ENCODE measurements at regions not wholly inside any gene's neighbourhood (a gene's known extent, or its start where the extent isn't known, plus 50 kb on each side); places are given as distances from the start of the nearest gene placed in this dataset.

- Histone ChIP-seq H3K4me2 (replicated peaks; ENCODE audit: low read depth, low read length, poor library complexity, severe bottlenecking) (no peak overlapping the region), H3K9me3 (ENCODE audit: control extremely low read depth in 1 of 3, control insufficient read depth in 2 of 3, insufficient read depth in 1 of 3, low read length in 2 of 3) (no peaks in the 10 kb centered on the region), H4K20me1 (ENCODE audit: control insufficient read depth, insufficient read depth, low read length, poor library complexity, severe bottlenecking) (no peaks in the 10 kb centered on the region), H2AFZ (ENCODE audit: insufficient read depth, low read depth, low read length, poor library complexity, severe bottlenecking) (no peak overlapping the region), H3K4me1 (ENCODE audit: control insufficient read depth in 2 of 2, insufficient read depth in 2 of 2, low read length in 2 of 2) (no peaks in the 10 kb centered on the region), H3K27me3 (replicated peaks in 1 of 4; ENCODE audit: control extremely low read depth in 1 of 4, control insufficient read depth in 3 of 4, insufficient read depth in 4 of 4, low read length in 3 of 4) (no peaks in the 10 kb centered on the region), H3K9ac (ENCODE audit: low read length) (no peak overlapping the region), H3K36me3 (replicated peaks in 1 of 2; ENCODE audit: control extremely low read depth in 1 of 2, control insufficient read depth in 1 of 2, extremely low read depth in 1 of 2, insufficient read depth in 2 of 2, low read length in 1 of 2) (no peaks in the 10 kb centered on the region), H3K27ac (ENCODE audit: low read length in 2 of 2) (no peak overlapping the region), H3K4me3 (ENCODE audit: control extremely low read depth in 1 of 5, extremely low read depth in 1 of 5, insufficient read depth in 1 of 5, low read depth in 2 of 5, low read length in 4 of 5) (no peak overlapping the region), H3K79me2 (ENCODE audit: control insufficient read depth, insufficient read depth, low read length) (no peaks in the 10 kb centered on the region)
- no peaks in the 10 kb centered on the region for H3K9me3 Mint-ChIP-seq (ENCODE audit: insufficient read depth)
- ChIA-PET CTCF (no interaction called here), POLR2A (no interaction called here)
- DNase-seq (no peak), ATAC-seq (ENCODE audit: low read depth) (no peak)
- WGBS (ENCODE audit: insufficient coverage) = no CpG with 5 or more reads among the region's 3 CpGs
- H3K4me3 Mint-ChIP-seq = no peak overlapping the region
- intact Hi-C loops (cut with micrococcal nuclease) = no loop called here
- H3K4me1 Mint-ChIP-seq = no peaks in the 10 kb centered on the region
- no peak overlapping the region for H3K27ac Mint-ChIP-seq
- H3K27me3 Mint-ChIP-seq = no peaks in the 10 kb centered on the region
- TF ChIP-seq, protein P1, sequence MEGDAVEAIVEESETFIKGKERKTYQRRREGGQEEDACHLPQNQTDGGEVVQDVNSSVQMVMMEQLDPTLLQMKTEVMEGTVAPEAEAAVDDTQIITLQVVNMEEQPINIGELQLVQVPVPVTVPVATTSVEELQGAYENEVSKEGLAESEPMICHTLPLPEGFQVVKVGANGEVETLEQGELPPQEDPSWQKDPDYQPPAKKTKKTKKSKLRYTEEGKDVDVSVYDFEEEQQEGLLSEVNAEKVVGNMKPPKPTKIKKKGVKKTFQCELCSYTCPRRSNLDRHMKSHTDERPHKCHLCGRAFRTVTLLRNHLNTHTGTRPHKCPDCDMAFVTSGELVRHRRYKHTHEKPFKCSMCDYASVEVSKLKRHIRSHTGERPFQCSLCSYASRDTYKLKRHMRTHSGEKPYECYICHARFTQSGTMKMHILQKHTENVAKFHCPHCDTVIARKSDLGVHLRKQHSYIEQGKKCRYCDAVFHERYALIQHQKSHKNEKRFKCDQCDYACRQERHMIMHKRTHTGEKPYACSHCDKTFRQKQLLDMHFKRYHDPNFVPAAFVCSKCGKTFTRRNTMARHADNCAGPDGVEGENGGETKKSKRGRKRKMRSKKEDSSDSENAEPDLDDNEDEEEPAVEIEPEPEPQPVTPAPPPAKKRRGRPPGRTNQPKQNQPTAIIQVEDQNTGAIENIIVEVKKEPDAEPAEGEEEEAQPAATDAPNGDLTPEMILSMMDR (IDR thresholded peaks at IDR 0.05) = no peak
- no peak for TF ChIP-seq EZH2 (IDR thresholded peaks at IDR 0.05; ENCODE audit: borderline replicate concordance, insufficient read depth, low read depth, low read length, poor library complexity, severe bottlenecking)
Measured at GRCh38 chrX:82087699-82088098, 885.8 kb downstream of the SH3BGRL start.

- CTCF ChIA-PET = no interaction called here
- H3K4me3 ChIP-seq (ENCODE audit: control extremely low read depth in 1 of 5, extremely low read depth in 1 of 5, insufficient read depth in 1 of 5, low read depth in 2 of 5, low read length in 4 of 5) = no peak overlapping the region
- intact Hi-C loops (cut with micrococcal nuclease) = no loop called here
- DNase-seq = no peak
- H3K79me2 ChIP-seq (ENCODE audit: control insufficient read depth, insufficient read depth, low read length) = no peaks in the 10 kb centered on the region
- no peak overlapping the region for H2AFZ ChIP-seq (ENCODE audit: insufficient read depth, low read depth, low read length, poor library complexity, severe bottlenecking)
- TF ChIP-seq EZH2 (IDR thresholded peaks at IDR 0.05; ENCODE audit: borderline replicate concordance, insufficient read depth, low read depth, low read length, poor library complexity, severe bottlenecking) = no peak
- TF ChIP-seq, protein P1 (IDR thresholded peaks at IDR 0.05) = no peak
- ATAC-seq (ENCODE audit: low read depth) = no peak
- no peaks in the 10 kb centered on the region for H3K36me3 ChIP-seq (replicated peaks in 1 of 2; ENCODE audit: control extremely low read depth in 1 of 2, control insufficient read depth in 1 of 2, extremely low read depth in 1 of 2, insufficient read depth in 2 of 2, low read length in 1 of 2)
- POLR2A ChIA-PET = no interaction called here
- H4K20me1 ChIP-seq (ENCODE audit: control insufficient read depth, insufficient read depth, low read length, poor library complexity, severe bottlenecking) = no peaks in the 10 kb centered on the region
- no peak overlapping the region for H3K27ac ChIP-seq (ENCODE audit: low read length in 2 of 2)
- no CpG with 5 or more reads among the region's 1 CpG for WGBS (ENCODE audit: insufficient coverage)
- H3K9me3 ChIP-seq (ENCODE audit: control extremely low read depth in 1 of 3, control insufficient read depth in 2 of 3, insufficient read depth in 1 of 3, low read length in 2 of 3) = no peaks in the 10 kb centered on the region
- H3K27ac Mint-ChIP-seq = no peak overlapping the region
- no peaks in the 10 kb centered on the region for H3K4me1 Mint-ChIP-seq
- H3K4me3 Mint-ChIP-seq = no peak overlapping the region
- no peak overlapping the region for H3K9ac ChIP-seq (ENCODE audit: low read length)
- H3K9me3 Mint-ChIP-seq (ENCODE audit: insufficient read depth) = no peaks in the 10 kb centered on the region
- H3K27me3 Mint-ChIP-seq = no peaks in the 10 kb centered on the region
- H3K27me3 ChIP-seq (replicated peaks in 1 of 4; ENCODE audit: control extremely low read depth in 1 of 4, control insufficient read depth in 3 of 4, insufficient read depth in 4 of 4, low read length in 3 of 4) = no peaks in the 10 kb centered on the region
- no peak overlapping the region for H3K4me2 ChIP-seq (replicated peaks; ENCODE audit: low read depth, low read length, poor library complexity, severe bottlenecking)
- no peaks in the 10 kb centered on the region for H3K4me1 ChIP-seq (ENCODE audit: control insufficient read depth in 2 of 2, insufficient read depth in 2 of 2, low read length in 2 of 2)
Measured at GRCh38 chrX:82092307-82092706, 890.4 kb downstream of the SH3BGRL start.

Measured in B cell (primary cell).